ENCODE measurements at regions not wholly inside any gene's neighbourhood (a gene's known extent, or its start where the extent isn't known, plus 50 kb on each side); places are given as distances from the start of the nearest gene placed in this dataset.

GRCh38 chr4:110851989-110852388, 229.1 kb upstream of the PITX2 start:
- Histone ChIP-seq H3K27ac (ENCODE audit: control insufficient read depth, insufficient read depth, low read length) (no peak overlapping the region), H4K20me1 (ENCODE audit: control insufficient read depth, extremely low read depth, insufficient read depth, low read length) (no peaks in the 10 kb centered on the region), H3K9me3 (ENCODE audit: control insufficient read depth, low read depth, low read length) (no peaks in the 10 kb centered on the region), H2AFZ (ENCODE audit: control insufficient read depth, low read length) (no peak overlapping the region), H3K79me2 (ENCODE audit: control insufficient read depth, insufficient read depth, low read length) (no peaks in the 10 kb centered on the region), H3K4me3 (ENCODE audit: control insufficient read depth in 2 of 3, extremely low read depth in 1 of 3, insufficient read depth in 2 of 3, low read depth in 1 of 3, low read length in 3 of 3) (no peak overlapping the region), H3K27me3 (ENCODE audit: control insufficient read depth, extremely low read depth, insufficient read depth, low read length) (no peaks in the 10 kb centered on the region), H3K4me1 (ENCODE audit: control insufficient read depth, extremely low read depth, insufficient read depth, low read length) (no peaks in the 10 kb centered on the region), H3K4me2 (ENCODE audit: control insufficient read depth, extremely low read depth, insufficient read depth, low read depth, low read length) (no peak overlapping the region), H3K36me3 (ENCODE audit: control insufficient read depth in 2 of 2, extremely low read depth in 1 of 2, insufficient read depth in 2 of 2, low read length in 2 of 2) (no peaks in the 10 kb centered on the region), H3K9ac (ENCODE audit: control insufficient read depth, extremely low read depth, insufficient read depth, low read length) (no peak overlapping the region), H3K9me1 (ENCODE audit: control insufficient read depth, extremely low read depth, insufficient read depth, low read length) (no peaks in the 10 kb centered on the region)
- dilution Hi-C loops (cut with MboI; ENCODE audit: extremely low pct_ligation_motif_present, low sequenced_read_pairs), result no loop called here
- no peak for DNase-seq (ENCODE audit: low read depth, low spot score)
- FAIRE-seq, result no peak
- TF ChIP-seq EZH2 (IDR thresholded peaks at IDR 0.05; ENCODE audit: low read length) (no peak), CTCF (optimal IDR thresholded peaks at IDR 0.05 in 1 of 3, IDR thresholded peaks at IDR 0.05 in 1 of 3, conservative IDR thresholded peaks at IDR 0.05 in 1 of 3; ENCODE audit: extremely low read depth in 1 of 3, insufficient read depth in 2 of 3, low read length in 3 of 3) (no peak)

- no peak overlapping the region for H3K27ac ChIP-seq (ENCODE audit: control insufficient read depth, insufficient read depth, low read length)
- dilution Hi-C loops (cut with MboI; ENCODE audit: extremely low pct_ligation_motif_present, low sequenced_read_pairs), result no loop called here
- H3K36me3 ChIP-seq (ENCODE audit: control insufficient read depth in 2 of 2, extremely low read depth in 1 of 2, insufficient read depth in 2 of 2, low read length in 2 of 2), result no peaks in the 10 kb centered on the region
- DNase-seq (ENCODE audit: low read depth, low spot score) (no peak), FAIRE-seq (no peak)
- H2AFZ ChIP-seq (ENCODE audit: control insufficient read depth, low read length), result no peak overlapping the region
- H3K4me2 ChIP-seq (ENCODE audit: control insufficient read depth, extremely low read depth, insufficient read depth, low read depth, low read length), result no peak overlapping the region
- TF ChIP-seq CTCF (optimal IDR thresholded peaks at IDR 0.05 in 1 of 3, IDR thresholded peaks at IDR 0.05 in 1 of 3, conservative IDR thresholded peaks at IDR 0.05 in 1 of 3; ENCODE audit: extremely low read depth in 1 of 3, insufficient read depth in 2 of 3, low read length in 3 of 3) (no peak), EZH2 (IDR thresholded peaks at IDR 0.05; ENCODE audit: low read length) (no peak)
- no peaks in the 10 kb centered on the region for H4K20me1 ChIP-seq (ENCODE audit: control insufficient read depth, extremely low read depth, insufficient read depth, low read length)
- H3K9ac ChIP-seq (ENCODE audit: control insufficient read depth, extremely low read depth, insufficient read depth, low read length), result no peak overlapping the region
- no peaks in the 10 kb centered on the region for H3K4me1 ChIP-seq (ENCODE audit: control insufficient read depth, extremely low read depth, insufficient read depth, low read length)
- no peaks in the 10 kb centered on the region for H3K79me2 ChIP-seq (ENCODE audit: control insufficient read depth, insufficient read depth, low read length)
- no peaks in the 10 kb centered on the region for H3K9me1 ChIP-seq (ENCODE audit: control insufficient read depth, extremely low read depth, insufficient read depth, low read length)
- H3K9me3 ChIP-seq (ENCODE audit: control insufficient read depth, low read depth, low read length), result no peaks in the 10 kb centered on the region
- H3K4me3 ChIP-seq (ENCODE audit: control insufficient read depth in 2 of 3, extremely low read depth in 1 of 3, insufficient read depth in 2 of 3, low read depth in 1 of 3, low read length in 3 of 3), result no peak overlapping the region
- no peaks in the 10 kb centered on the region for H3K27me3 ChIP-seq (ENCODE audit: control insufficient read depth, extremely low read depth, insufficient read depth, low read length)
These were observed 229.9 kb upstream of the PITX2 start for GRCh38 chr4:110852793-110853192.

Measured in keratinocyte (primary cell).